Esophagus (tissue), 2 donors: ENCODE measurements at regions not wholly inside any gene's neighbourhood (a gene's known extent, or its start where the extent isn't known, plus 50 kb on each side); places are given as distances from the start of the nearest gene placed in this dataset.

ENCODE experiments used
- H3K27ac ChIP-seq, 2 donors: one replicate each; pipeline ENCODE4 v1.5.1; 2013; ENCODE audit warnings: low read depth in 2 of 2, mild to moderate bottlenecking in 2 of 2, inconsistent platforms in 1 of 2, low read length in 1 of 2, moderate library complexity in 1 of 2
- H3K27me3 ChIP-seq, 2 donors: one replicate each; pipeline ENCODE4 v1.6.1; 2013; ENCODE audit warnings: low read length in 2 of 2, control low read depth in 1 of 2, mild to moderate bottlenecking in 1 of 2; ENCODE audit not compliant: insufficient read depth in 2 of 2, control insufficient read depth in 1 of 2
- H3K36me3 ChIP-seq, 2 donors: one replicate each; pipeline ENCODE4 v1.6.1; 2013; ENCODE audit warnings: low read length in 1 of 2; ENCODE audit not compliant: control insufficient read depth in 2 of 2, insufficient read depth in 2 of 2
- H3K4me1 ChIP-seq, 2 donors: one replicate each; pipeline ENCODE4 v1.6.1; 2013; ENCODE audit warnings: low read length in 1 of 2; ENCODE audit not compliant: control insufficient read depth in 2 of 2, insufficient read depth in 2 of 2
- H3K4me3 ChIP-seq, 2 donors: one replicate each; pipeline ENCODE4 v1.5.1; 2013; ENCODE audit warnings: low read length in 2 of 2, mild to moderate bottlenecking in 2 of 2, low read depth in 1 of 2, moderate library complexity in 1 of 2
- H3K9me3 ChIP-seq, 2 donors: one replicate each; pipeline ENCODE4 v1.6.1; 2013; ENCODE audit warnings: mild to moderate bottlenecking in 2 of 2, low read depth in 1 of 2, low read length in 1 of 2, moderate library complexity in 1 of 2; ENCODE audit not compliant: control insufficient read depth in 2 of 2, insufficient read depth in 1 of 2
- WGBS, 2 donors: extraction: QIAGEN DNeasy Blood & Tissue Kit; methylation state at CpG; one replicate each; pipeline ENCODE4 v1.1.7; 2013; 5-methylcytosine and 5-hydroxymethylcytosine counted together
- donor health status: healthy with polysubstance abuse.
- donor health status: Bipolar disorder and iron deficiency.

DNA sequence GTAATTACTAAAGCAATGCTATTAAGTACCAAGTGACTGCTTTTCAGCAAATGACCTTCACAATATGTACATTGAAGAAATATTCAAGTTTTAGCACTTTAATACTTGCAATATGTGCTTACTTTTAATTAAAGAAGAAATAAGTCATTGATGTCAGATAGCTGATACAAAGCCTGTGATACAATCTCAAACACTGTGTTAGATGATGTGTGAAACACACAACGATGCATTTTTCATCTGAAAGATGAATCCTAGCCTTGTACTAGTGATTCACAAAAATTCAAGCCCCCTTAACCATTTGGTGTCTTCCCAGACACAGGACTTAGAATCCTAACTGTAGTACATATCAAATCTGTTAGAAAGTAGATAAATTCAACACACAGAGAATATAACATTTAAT lies 724.1 kb upstream of the ADAMTS5 start:
- Histone ChIP-seq H3K27ac (no peak overlapping the region), H3K4me3 (no peak overlapping the region), H3K27me3 (no peaks in the 10 kb centered on the region), H3K9me3 (no peaks in the 10 kb centered on the region), H3K36me3 (no peaks in the 10 kb centered on the region), H3K4me1 (no peaks in the 10 kb centered on the region)
- 54 to 66% methylated on average over 1 of the region's 1 CpG for WGBS, 2 donors

- H3K36me3 ChIP-seq: no peaks in the 10 kb centered on the region
- H3K4me1 ChIP-seq: no peaks in the 10 kb centered on the region
- WGBS, 2 donors: 48 to 68% methylated on average over 4 of the region's 4 CpGs
- no peak overlapping the region for H3K4me3 ChIP-seq
- no peaks in the 10 kb centered on the region for H3K27me3 ChIP-seq
- no peak overlapping the region for H3K27ac ChIP-seq
- H3K9me3 ChIP-seq: no peaks in the 10 kb centered on the region
Observed at GRCh38 chr21:27690426-27690825, 723.5 kb upstream of the ADAMTS5 start.

- Histone ChIP-seq H3K27me3 (no peaks in the 10 kb centered on the region), H3K36me3 (no peaks in the 10 kb centered on the region), H3K27ac (no peak overlapping the region), H3K9me3 (no peaks in the 10 kb centered on the region), H3K4me3 (no peak overlapping the region), H3K4me1 (no peaks in the 10 kb centered on the region)
Observed at GRCh38 chr21:27688773-27689172, 721.9 kb upstream of the ADAMTS5 start.

DNA sequence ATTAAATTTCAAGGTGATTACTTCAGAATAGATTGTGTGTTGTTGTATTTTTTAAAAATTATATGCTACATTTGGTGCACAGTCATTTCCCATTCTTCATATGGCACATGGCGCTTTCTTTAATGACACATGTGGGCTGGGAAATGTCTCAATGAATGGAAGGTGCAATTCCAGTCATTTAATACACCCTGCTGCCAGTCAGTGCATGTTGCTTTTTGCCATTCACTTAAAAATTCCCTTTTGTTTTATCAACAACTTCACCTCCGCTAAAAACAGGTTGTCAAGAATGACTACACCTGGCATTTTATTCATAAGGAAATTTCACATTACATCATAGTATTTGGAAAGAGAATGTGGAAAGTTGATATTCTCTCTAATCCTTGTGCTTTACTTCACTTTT lies 716.4 kb upstream of the ADAMTS5 start:
- no peaks in the 10 kb centered on the region for H3K27me3 ChIP-seq
- 60 to 67% methylated on average over 2 of the region's 2 CpGs for WGBS, 2 donors
- H3K27ac ChIP-seq: no peak overlapping the region
- no peaks in the 10 kb centered on the region for H3K9me3 ChIP-seq
- no peaks in the 10 kb centered on the region for H3K36me3 ChIP-seq
- no peaks in the 10 kb centered on the region for H3K4me1 ChIP-seq
- no peak overlapping the region for H3K4me3 ChIP-seq

DNA sequence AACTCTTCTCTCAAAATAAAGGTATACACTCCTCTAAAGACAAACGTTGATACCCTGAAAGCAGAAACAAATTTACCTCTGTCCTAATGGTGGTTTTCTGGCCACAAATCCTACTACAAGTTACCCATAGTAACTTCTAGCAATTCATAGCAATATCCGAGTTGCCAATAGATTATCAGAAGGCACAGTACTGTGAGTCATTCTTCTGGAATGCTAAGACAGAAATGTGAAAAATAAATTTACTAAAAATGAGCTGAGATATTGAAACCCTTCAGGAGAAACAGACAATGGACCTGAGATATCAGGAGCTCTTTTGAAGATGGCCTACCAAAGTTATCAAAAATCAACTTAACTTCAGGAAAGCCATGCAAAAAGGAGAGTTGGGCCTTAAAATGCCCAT lies 715.0 kb upstream of the ADAMTS5 start:
- WGBS, 2 donors: 30 to 39% methylated on average over 2 of the region's 2 CpGs
- H3K4me3 ChIP-seq: no peak overlapping the region

GRCh38 chr21:27681038-27681437 lies 714.1 kb upstream of the ADAMTS5 start:
- no peaks in the 10 kb centered on the region for H3K27me3 ChIP-seq
- H3K36me3 ChIP-seq: no peaks in the 10 kb centered on the region
- no peaks in the 10 kb centered on the region for H3K9me3 ChIP-seq
- no peak overlapping the region for H3K27ac ChIP-seq
- no peaks in the 10 kb centered on the region for H3K4me1 ChIP-seq
- no peak overlapping the region for H3K4me3 ChIP-seq

More for the DNA sequence above, 715.0 kb upstream of the ADAMTS5 start:
- Histone ChIP-seq H3K27ac (no peak overlapping the region), H3K36me3 (no peaks in the 10 kb centered on the region), H3K27me3 (no peaks in the 10 kb centered on the region), H3K9me3 (no peaks in the 10 kb centered on the region), H3K4me1 (no peaks in the 10 kb centered on the region)

DNA sequence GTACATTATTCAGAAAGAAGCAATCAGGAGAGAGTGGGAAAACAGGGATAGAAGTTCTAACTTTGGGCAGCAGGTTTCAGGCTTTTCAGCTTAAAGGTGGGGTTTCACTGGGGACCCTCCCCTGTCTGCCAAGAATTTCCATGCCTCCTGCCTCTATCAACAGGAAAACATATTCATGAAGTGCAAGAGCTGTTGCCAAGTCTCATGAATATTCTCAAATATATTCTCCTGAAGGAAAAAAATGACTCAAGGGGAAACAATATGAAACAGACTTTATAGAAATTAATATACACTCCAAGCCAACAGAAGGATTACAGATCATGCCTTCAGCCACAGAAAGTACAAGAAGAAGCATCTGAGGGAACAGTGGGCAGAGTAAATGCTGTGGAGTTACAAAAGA lies 713.3 kb upstream of the ADAMTS5 start:
- Histone ChIP-seq H3K36me3 (no peaks in the 10 kb centered on the region), H3K4me3 (no peak overlapping the region), H3K27ac (no peak overlapping the region), H3K4me1 (no peaks in the 10 kb centered on the region), H3K27me3 (no peaks in the 10 kb centered on the region), H3K9me3 (no peaks in the 10 kb centered on the region)

DNA sequence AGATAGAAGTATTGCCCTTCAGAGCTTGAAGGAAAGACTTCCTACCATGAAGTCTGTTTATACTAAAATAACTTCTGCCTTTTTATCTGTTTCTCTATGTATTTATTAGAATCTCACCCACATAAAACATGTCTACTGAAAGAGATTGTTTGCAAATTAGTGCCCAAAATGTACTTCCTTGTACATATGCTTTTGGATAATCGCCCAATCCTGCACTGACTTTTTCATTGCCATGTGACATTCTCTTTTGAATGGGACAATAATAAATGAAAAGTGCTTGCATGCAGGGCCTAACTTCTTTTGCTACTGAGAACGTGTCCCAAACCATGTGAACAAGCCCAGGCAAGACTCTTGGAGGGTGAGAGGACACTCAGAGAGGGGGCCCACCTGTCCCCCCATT lies 711.6 kb upstream of the ADAMTS5 start:
- Histone ChIP-seq H3K9me3 (no peaks in the 10 kb centered on the region), H3K4me1 (no peaks in the 10 kb centered on the region), H3K36me3 (no peaks in the 10 kb centered on the region), H3K27me3 (no peaks in the 10 kb centered on the region), H3K27ac (no peak overlapping the region), H3K4me3 (no peak overlapping the region)
- 69 to 79% methylated on average over 2 of the region's 2 CpGs for WGBS, 2 donors

DNA sequence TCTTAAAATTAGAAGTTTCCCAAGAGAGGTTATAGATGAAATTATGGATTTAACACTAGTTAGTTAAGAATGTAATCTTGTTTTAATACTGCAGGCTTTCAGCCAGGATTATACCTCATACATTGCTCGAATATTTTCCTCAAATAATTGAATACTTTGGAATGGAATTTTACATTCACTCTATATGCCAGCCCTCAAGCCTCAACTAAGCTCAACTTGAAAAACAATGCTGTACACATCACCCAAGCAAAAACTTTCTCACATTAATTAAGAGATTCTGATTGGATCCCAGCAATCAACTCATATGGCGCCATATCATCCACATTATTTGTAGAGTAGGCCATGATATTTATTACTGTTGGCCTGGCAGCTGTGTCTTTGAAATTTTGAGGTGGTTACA lies 710.7 kb upstream of the ADAMTS5 start:
- WGBS, 2 donors: 29 to 47% methylated on average over 2 of the region's 2 CpGs
- Histone ChIP-seq H3K36me3 (no peaks in the 10 kb centered on the region), H3K4me1 (no peaks in the 10 kb centered on the region), H3K9me3 (no peaks in the 10 kb centered on the region), H3K27me3 (no peaks in the 10 kb centered on the region), H3K27ac (no peak overlapping the region), H3K4me3 (no peak overlapping the region)

DNA sequence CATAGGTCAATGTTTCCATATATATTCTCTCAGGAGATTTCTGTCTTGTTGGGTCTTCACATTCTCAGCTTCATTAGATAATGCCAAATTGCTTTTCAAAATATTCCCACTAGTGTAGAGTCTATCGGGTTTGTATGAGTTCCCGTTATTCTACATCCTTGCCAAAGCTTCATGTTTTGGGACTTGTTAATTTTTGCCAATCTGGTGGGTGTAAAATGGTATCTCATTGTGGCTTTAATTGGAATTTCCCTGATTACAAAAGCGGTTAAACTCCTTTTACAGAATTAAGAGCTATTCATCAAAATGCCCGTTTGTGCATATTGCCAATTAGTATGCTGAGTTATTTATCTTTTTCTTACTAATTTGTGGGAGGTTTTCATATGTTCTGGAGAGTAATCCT lies 708.4 kb upstream of the ADAMTS5 start:
- Histone ChIP-seq H3K27ac (no peak overlapping the region), H3K27me3 (no peaks in the 10 kb centered on the region), H3K9me3 (no peaks in the 10 kb centered on the region), H3K4me3 (no peak overlapping the region), H3K36me3 (no peaks in the 10 kb centered on the region), H3K4me1 (no peaks in the 10 kb centered on the region)
- WGBS, 2 donors: 53 to 68% methylated on average over 4 of the region's 4 CpGs
